ENCODE measurements at regions not wholly inside any gene's neighbourhood (a gene's known extent, or its start where the extent isn't known, plus 50 kb on each side); places are given as distances from the start of the nearest gene placed in this dataset.

- ATAC-seq (no peak), DNase-seq (no peak)
- Mint-ChIP-seq H3K36me3 (ENCODE audit: low read depth) (no peaks in the 10 kb centered on the region), H3K27ac (no peak overlapping the region), H3K9me3 (ENCODE audit: low read depth) (no peaks in the 10 kb centered on the region), H3K27me3 (no peaks in the 10 kb centered on the region), H3K4me1 (no peaks in the 10 kb centered on the region), H3K4me3 (no peak overlapping the region)
- intact Hi-C loops (cut with DNase I, micrococcal nuclease): no loop called here
- POLR2A ChIA-PET: no interaction called here
- CTCF ChIA-PET: no interaction called here
These were observed 542.2 kb downstream of the CDH11 start for GRCh38 chr16:64579712-64580111.

- ATAC-seq (no peak), DNase-seq (no peak)
- Mint-ChIP-seq H3K27ac (no peak overlapping the region), H3K27me3 (no peaks in the 10 kb centered on the region), H3K9me3 (ENCODE audit: low read depth) (peaks cover 11% of the 10 kb centered on the region), H3K36me3 (ENCODE audit: low read depth) (no peaks in the 10 kb centered on the region), H3K4me3 (no peak overlapping the region), H3K4me1 (no peaks in the 10 kb centered on the region)
- intact Hi-C loops (cut with DNase I, micrococcal nuclease): no loop called here
- POLR2A ChIA-PET: no interaction called here
- CTCF ChIA-PET: interaction anchor here (1.3 kb wide), 1 partner anchor 13 kb away, joined by 4 read pairs; no protein-coding TSS in a partner anchor
These were observed 576.1 kb downstream of the CDH11 start for GRCh38 chr16:64545768-64546167.

- ChIA-PET POLR2A (no interaction called here), CTCF (no interaction called here)
- ATAC-seq (no peak), DNase-seq (no peak)
- peaks cover 10% of the 10 kb centered on the region for H3K9me3 Mint-ChIP-seq (ENCODE audit: low read depth)
- no peak overlapping the region for H3K27ac Mint-ChIP-seq
- no peaks in the 10 kb centered on the region for H3K4me1 Mint-ChIP-seq
- H3K4me3 Mint-ChIP-seq: no peak overlapping the region
- H3K36me3 Mint-ChIP-seq (ENCODE audit: low read depth): no peaks in the 10 kb centered on the region
- intact Hi-C loops (cut with DNase I, micrococcal nuclease): no loop called here
- H3K27me3 Mint-ChIP-seq: no peaks in the 10 kb centered on the region
These were observed 577.0 kb downstream of the CDH11 start for GRCh38 chr16:64544859-64545258.

GRCh38 chr16:64543441-64543840 is 578.4 kb downstream of the CDH11 start:
- H3K9me3 Mint-ChIP-seq (ENCODE audit: low read depth): peaks cover 9% of the 10 kb centered on the region
- POLR2A ChIA-PET: no interaction called here

GRCh38 chr16:64543031-64543430 is 578.8 kb downstream of the CDH11 start:
- ATAC-seq: no peak
- H3K36me3 Mint-ChIP-seq (ENCODE audit: low read depth): no peaks in the 10 kb centered on the region
- H3K4me3 Mint-ChIP-seq: no peak overlapping the region
- H3K4me1 Mint-ChIP-seq: no peaks in the 10 kb centered on the region
- DNase-seq: no peak
- H3K9me3 Mint-ChIP-seq (ENCODE audit: low read depth): peaks cover 9% of the 10 kb centered on the region
- no peaks in the 10 kb centered on the region for H3K27me3 Mint-ChIP-seq
- ChIA-PET CTCF (no interaction called here), POLR2A (no interaction called here)
- intact Hi-C loops (cut with DNase I, micrococcal nuclease): no loop called here
- H3K27ac Mint-ChIP-seq: no peak overlapping the region

More at GRCh38 chr16:64543441-64543840, 578.4 kb downstream of the CDH11 start:
- Mint-ChIP-seq H3K4me1 (no peaks in the 10 kb centered on the region), H3K27me3 (no peaks in the 10 kb centered on the region), H3K36me3 (ENCODE audit: low read depth) (no peaks in the 10 kb centered on the region), H3K27ac (no peak overlapping the region), H3K4me3 (no peak overlapping the region)
- CTCF ChIA-PET: no interaction called here
- intact Hi-C loops (cut with DNase I, micrococcal nuclease): no loop called here
- ATAC-seq (no peak), DNase-seq (no peak)

- Mint-ChIP-seq H3K4me3 (no peak overlapping the region), H3K27me3 (no peaks in the 10 kb centered on the region), H3K36me3 (ENCODE audit: low read depth) (no peaks in the 10 kb centered on the region), H3K4me1 (no peaks in the 10 kb centered on the region), H3K27ac (no peak overlapping the region), H3K9me3 (ENCODE audit: low read depth) (peaks cover 9% of the 10 kb centered on the region)
- ATAC-seq (no peak), DNase-seq (no peak)
- ChIA-PET CTCF (interaction anchor here (0.7 kb wide), 1 partner anchor 8 kb away, joined by 3 read pairs; no protein-coding TSS in a partner anchor), POLR2A (no interaction called here)
- intact Hi-C loops (cut with DNase I, micrococcal nuclease): no loop called here
These were observed 579.7 kb downstream of the CDH11 start for GRCh38 chr16:64542152-64542551.

- Mint-ChIP-seq H3K36me3 (ENCODE audit: low read depth) (no peaks in the 10 kb centered on the region), H3K27ac (no peak overlapping the region), H3K27me3 (no peaks in the 10 kb centered on the region), H3K4me3 (no peak overlapping the region), H3K9me3 (ENCODE audit: low read depth) (peaks cover 9% of the 10 kb centered on the region), H3K4me1 (no peaks in the 10 kb centered on the region)
- intact Hi-C loops (cut with DNase I, micrococcal nuclease): no loop called here
- ChIA-PET POLR2A (no interaction called here), CTCF (interaction anchor here (0.7 kb wide), 1 partner anchor 8 kb away, joined by 3 read pairs; no protein-coding TSS in a partner anchor)
- no peak for DNase-seq
- no peak for ATAC-seq
These were observed 580.2 kb downstream of the CDH11 start for GRCh38 chr16:64541621-64542020.

- POLR2A ChIA-PET: no interaction called here
- Mint-ChIP-seq H3K27ac (no peak overlapping the region), H3K9me3 (ENCODE audit: low read depth) (peaks cover 7% of the 10 kb centered on the region)
These were observed 581.4 kb downstream of the CDH11 start for GRCh38 chr16:64540434-64540833.

GRCh38 chr16:64539811-64540371 is 582.0 kb downstream of the CDH11 start:
- Mint-ChIP-seq H3K36me3 (ENCODE audit: low read depth) (no peaks in the 10 kb centered on the region), H3K9me3 (ENCODE audit: low read depth) (peaks cover 7% of the 10 kb centered on the region), H3K4me3 (no peak overlapping the region), H3K4me1 (no peaks in the 10 kb centered on the region), H3K27ac (no peak overlapping the region), H3K27me3 (no peaks in the 10 kb centered on the region)
- ChIA-PET CTCF (interaction anchor here (0.5 to 0.6 kb wide), 2 partner anchors 9 to 34 kb away, joined by 3 to 4 read pairs; no protein-coding TSS in a partner anchor), POLR2A (no interaction called here)
- DNase-seq (no peak), ATAC-seq (no peak)
- intact Hi-C loops (cut with DNase I, micrococcal nuclease): no loop called here

More at GRCh38 chr16:64540434-64540833, 581.4 kb downstream of the CDH11 start:
- no peak overlapping the region for H3K4me3 Mint-ChIP-seq
- no peak for DNase-seq
- H3K27me3 Mint-ChIP-seq: no peaks in the 10 kb centered on the region
- no peaks in the 10 kb centered on the region for H3K36me3 Mint-ChIP-seq (ENCODE audit: low read depth)
- no peaks in the 10 kb centered on the region for H3K4me1 Mint-ChIP-seq
- no peak for ATAC-seq
- intact Hi-C loops (cut with DNase I, micrococcal nuclease): no loop called here
- CTCF ChIA-PET: interaction anchor here (0.5 kb wide), 1 partner anchor 33 kb away, joined by 3 read pairs; no protein-coding TSS in a partner anchor

GRCh38 chr16:64534180-64534780 is 587.6 kb downstream of the CDH11 start:
- Mint-ChIP-seq H3K36me3 (ENCODE audit: low read depth) (no peaks in the 10 kb centered on the region), H3K27me3 (no peaks in the 10 kb centered on the region), H3K9me3 (ENCODE audit: low read depth) (peaks cover 16% of the 10 kb centered on the region), H3K4me1 (no peaks in the 10 kb centered on the region), H3K4me3 (no peak overlapping the region), H3K27ac (no peak overlapping the region)
- CTCF ChIA-PET: no interaction called here
- DNase-seq (no peak), ATAC-seq (no peak)
- intact Hi-C loops (cut with DNase I, micrococcal nuclease): no loop called here
- POLR2A ChIA-PET: no interaction called here

GRCh38 chr16:64532691-64533090 is 589.2 kb downstream of the CDH11 start:
- CTCF ChIA-PET: no interaction called here

GRCh38 chr16:64532117-64532516 is 589.7 kb downstream of the CDH11 start:
- H3K27me3 Mint-ChIP-seq: no peaks in the 10 kb centered on the region
- POLR2A ChIA-PET: no interaction called here
- H3K36me3 Mint-ChIP-seq (ENCODE audit: low read depth): no peaks in the 10 kb centered on the region
- H3K9me3 Mint-ChIP-seq (ENCODE audit: low read depth): peaks cover 15% of the 10 kb centered on the region
- CTCF ChIA-PET: interaction anchor here (0.7 kb wide), 1 partner anchor 42 kb away, joined by 3 read pairs; no protein-coding TSS in a partner anchor
- H3K4me3 Mint-ChIP-seq: no peak overlapping the region
- intact Hi-C loops (cut with DNase I, micrococcal nuclease): no loop called here
- H3K27ac Mint-ChIP-seq: no peak overlapping the region
- H3K4me1 Mint-ChIP-seq: no peaks in the 10 kb centered on the region
- ATAC-seq (no peak), DNase-seq (no peak)

More at GRCh38 chr16:64532691-64533090, 589.2 kb downstream of the CDH11 start:
- no peak for ATAC-seq
- Mint-ChIP-seq H3K36me3 (ENCODE audit: low read depth) (no peaks in the 10 kb centered on the region), H3K9me3 (ENCODE audit: low read depth) (peaks cover 18% of the 10 kb centered on the region), H3K4me1 (no peaks in the 10 kb centered on the region), H3K27me3 (no peaks in the 10 kb centered on the region), H3K4me3 (no peak overlapping the region), H3K27ac (no peak overlapping the region)
- no peak for DNase-seq
- POLR2A ChIA-PET: no interaction called here
- intact Hi-C loops (cut with DNase I, micrococcal nuclease): no loop called here
